SK-N-MC (cell line): ENCODE measurements at regions not wholly inside any gene's neighbourhood (a gene's known extent, or its start where the extent isn't known, plus 50 kb on each side); places are given as distances from the start of the nearest gene placed in this dataset.

Experiments used
- DNase-seq: peaks from one replicate; pipeline ENCODE4 v3.0.0-alpha.2; 2011; ENCODE audit warnings: low read depth, low spot score
- H3K27ac ChIP-seq: fragments of 200-600 bp; sonication (generic); 2 replicates; pipeline ENCODE4 v1.5.1; 2016; ENCODE audit warnings: mixed run types
- H3K36me3 ChIP-seq: fragments of 200-600 bp; sonication (generic); 2 replicates; pipeline ENCODE4 v1.6.1; 2017; ENCODE audit warnings: antibody characterized with exemption, low read length, mixed read lengths; ENCODE audit not compliant: insufficient read depth
- H3K4me3 ChIP-seq: fragments of 200-600 bp; sonication (generic); 2 replicates; pipeline ENCODE4 v1.5.1; 2016
- H3K9ac ChIP-seq: fragments of 200-600 bp; sonication (generic); 2 replicates; pipeline ENCODE4 v1.8.0; 2017; ENCODE audit warnings: mixed run types, mixed read lengths; ENCODE audit not compliant: insufficient read length
- H3K9me3 ChIP-seq: fragments of 200-600 bp; sonication (generic); 2 replicates; pipeline ENCODE4 v1.6.1; 2017; ENCODE audit warnings: low read depth, mild to moderate bottlenecking, antibody characterized with exemption, low read length, moderate library complexity, mixed read lengths
- EZH2 ChIP-seq: fragments of 200-600 bp; sonication (generic); IDR thresholded peaks from one replicate; pipeline ENCODE4 v1.6.1; 2017; ENCODE audit warnings: antibody characterized with exemption
- FOXP2 ChIP-seq: optimal IDR thresholded peaks from 2 replicates; pipeline ENCODE3; 2011; ENCODE audit warnings: mild to moderate bottlenecking, moderate library complexity; ENCODE audit not compliant: insufficient read depth; ENCODE audit errors: extremely low read length, control extremely low read depth
- POLR2AphosphoS5 ChIP-seq: IDR thresholded peaks from 2 replicates; pipeline ENCODE4 v1.6.1; 2012; ENCODE audit warnings: mild to moderate bottlenecking, low read depth, low read length, borderline replicate concordance

DNA sequence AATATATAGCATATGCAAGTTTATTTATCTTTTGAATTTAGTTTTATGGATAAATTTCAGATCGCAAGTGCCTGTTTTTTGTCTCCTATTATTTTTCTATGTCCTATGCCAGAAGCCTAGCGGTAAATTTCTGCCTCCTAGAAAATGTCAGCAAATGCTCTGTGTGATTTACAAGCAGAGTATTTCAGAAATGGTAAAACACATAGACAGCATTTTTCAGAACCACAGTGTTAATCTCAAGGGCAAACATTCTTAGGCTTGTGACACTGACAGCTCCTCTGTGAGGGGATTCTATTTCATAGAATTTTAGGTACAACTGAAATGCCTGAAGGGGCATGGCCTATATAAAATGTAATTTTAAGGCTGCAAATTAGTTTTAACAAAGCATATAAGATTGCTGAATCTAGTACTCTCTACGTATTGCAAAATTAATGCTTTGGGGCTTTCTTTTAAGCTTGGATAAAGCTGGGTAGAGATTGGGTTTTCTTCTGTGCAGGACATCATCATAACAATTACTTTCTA lies 89.9 kb upstream of the PTCHD4 start:
- no peaks in the 10 kb centered on the region for H3K36me3 ChIP-seq
- H3K27ac ChIP-seq, result 0 out of 2 replicates have a peak overlapping the region, but pooled peaks have one; percentile 20
- peak; percentile 30 for DNase-seq
- no peaks in the 10 kb centered on the region for H3K9me3 ChIP-seq
- no peak overlapping the region for H3K9ac ChIP-seq
- no peak overlapping the region for H3K4me3 ChIP-seq
- TF ChIP-seq POLR2AphosphoS5, result no peak
- no peak for TF ChIP-seq EZH2
- TF ChIP-seq FOXP2, result no peak

DNA sequence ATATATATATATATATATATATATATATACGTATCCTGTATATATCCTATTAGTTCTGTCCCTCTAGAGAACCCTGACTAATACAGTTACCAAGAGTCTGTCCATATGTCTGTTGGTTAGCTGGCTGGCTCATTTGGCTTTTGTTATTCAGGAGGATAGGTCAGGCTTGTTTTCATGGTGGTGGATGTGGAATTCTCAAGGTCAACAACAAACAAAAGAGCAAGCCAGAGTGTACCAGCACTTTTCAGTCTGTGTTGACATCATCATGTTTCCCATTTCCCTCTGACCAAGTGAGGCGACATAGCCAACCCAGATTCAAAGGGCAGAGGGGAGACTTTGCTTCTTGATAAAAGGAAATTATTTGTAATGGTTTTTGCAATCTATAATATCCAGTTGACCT lies 88.5 kb upstream of the PTCHD4 start:
- no peaks in the 10 kb centered on the region for H3K36me3 ChIP-seq
- TF ChIP-seq POLR2AphosphoS5 (no peak), FOXP2 (no peak), EZH2 (no peak)
- H3K9ac ChIP-seq, result no peak overlapping the region
- H3K27ac ChIP-seq, result no peak overlapping the region
- H3K4me3 ChIP-seq, result no peak overlapping the region
- no peak for DNase-seq
- no peaks in the 10 kb centered on the region for H3K9me3 ChIP-seq

DNA sequence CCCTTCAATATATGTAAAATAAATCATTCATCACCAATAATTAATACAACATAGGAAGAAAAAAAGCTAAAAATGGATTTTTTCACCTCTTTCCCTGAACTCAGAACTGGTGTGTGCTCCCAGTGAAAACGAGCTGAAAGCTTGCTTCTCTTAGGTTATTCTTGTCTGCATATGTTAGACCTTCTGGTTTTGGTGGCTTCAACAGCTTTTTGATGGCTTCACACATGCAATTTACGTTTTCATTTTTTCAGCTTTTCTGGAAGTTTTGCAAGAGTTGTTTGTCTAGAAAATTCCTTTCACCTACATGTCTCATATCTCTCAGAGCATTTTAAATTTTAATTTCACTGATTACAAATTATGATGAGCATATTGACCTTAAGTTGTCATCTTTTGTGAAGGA lies 86.9 kb upstream of the PTCHD4 start:
- no peak for DNase-seq
- Histone ChIP-seq H3K27ac (no peak overlapping the region), H3K9me3 (no peaks in the 10 kb centered on the region), H3K36me3 (no peaks in the 10 kb centered on the region), H3K4me3 (no peak overlapping the region), H3K9ac (no peak overlapping the region)
- TF ChIP-seq EZH2 (no peak), POLR2AphosphoS5 (no peak), FOXP2 (no peak)

DNA sequence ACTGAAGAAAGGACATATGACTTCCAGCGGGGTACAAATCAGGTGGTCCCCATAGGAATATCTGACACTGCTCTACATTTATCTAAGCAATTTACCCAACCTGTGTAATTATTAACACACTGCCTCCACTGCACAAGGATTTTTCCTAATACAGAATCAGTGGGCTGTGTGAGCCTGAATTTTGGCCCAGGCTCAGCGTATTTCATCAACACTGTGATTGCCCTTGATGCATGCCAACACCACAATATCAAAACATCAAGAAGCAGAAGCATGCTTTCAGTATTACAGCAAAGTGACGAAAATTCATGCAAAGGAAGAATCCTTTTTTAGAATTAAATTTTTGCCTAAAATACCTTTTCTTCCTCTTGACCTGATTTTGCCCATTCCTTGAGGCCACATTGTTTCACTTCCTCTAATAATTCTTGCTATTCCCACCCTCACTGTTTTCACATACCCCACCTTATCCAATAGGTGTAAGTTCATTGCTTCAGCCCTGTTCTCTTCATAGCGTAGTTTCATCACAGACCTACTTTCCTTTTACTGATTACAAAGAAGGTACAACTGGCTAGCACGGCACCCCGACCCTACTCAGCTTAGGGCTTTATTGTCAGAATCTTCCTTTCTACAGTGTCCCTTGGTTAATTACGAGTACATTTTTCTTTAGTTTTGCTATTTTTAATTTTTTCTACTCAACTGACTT lies 83.7 kb upstream of the PTCHD4 start:
- Histone ChIP-seq H3K36me3 (no peaks in the 10 kb centered on the region), H3K27ac (no peak overlapping the region), H3K4me3 (no peak overlapping the region), H3K9me3 (no peaks in the 10 kb centered on the region), H3K9ac (no peak overlapping the region)
- no peak for DNase-seq
- no peak for TF ChIP-seq EZH2
- no peak for TF ChIP-seq POLR2AphosphoS5
- TF ChIP-seq FOXP2, result no peak

DNA sequence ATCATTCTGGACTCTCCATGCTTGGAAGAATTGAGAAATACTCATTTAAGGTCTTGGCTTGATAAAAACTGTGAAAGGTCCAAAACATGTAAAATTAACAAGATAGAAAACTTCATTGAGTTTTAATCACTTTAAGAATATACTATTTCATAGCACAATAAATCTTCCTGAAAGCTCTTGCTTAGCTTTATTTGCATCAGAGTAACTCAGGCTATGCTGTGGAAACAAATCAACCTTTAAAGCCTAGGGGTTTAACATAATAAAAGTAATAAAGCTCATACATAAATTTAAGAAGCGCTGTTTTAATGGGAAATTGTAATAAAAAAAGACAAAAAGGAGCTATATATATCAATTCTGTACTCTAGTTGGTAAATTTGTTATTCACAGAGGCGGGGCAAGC lies 77.2 kb upstream of the PTCHD4 start:
- no peaks in the 10 kb centered on the region for H3K9me3 ChIP-seq
- H3K36me3 ChIP-seq, result no peaks in the 10 kb centered on the region
- H3K9ac ChIP-seq, result no peak overlapping the region
- peak overlapping the region; percentile 16; the same call in 1 of the 2 replicates for H3K27ac ChIP-seq
- TF ChIP-seq EZH2, result no peak
- TF ChIP-seq POLR2AphosphoS5, result no peak
- no peak for TF ChIP-seq FOXP2
- H3K4me3 ChIP-seq, result no peak overlapping the region
- DNase-seq, result no peak

DNA sequence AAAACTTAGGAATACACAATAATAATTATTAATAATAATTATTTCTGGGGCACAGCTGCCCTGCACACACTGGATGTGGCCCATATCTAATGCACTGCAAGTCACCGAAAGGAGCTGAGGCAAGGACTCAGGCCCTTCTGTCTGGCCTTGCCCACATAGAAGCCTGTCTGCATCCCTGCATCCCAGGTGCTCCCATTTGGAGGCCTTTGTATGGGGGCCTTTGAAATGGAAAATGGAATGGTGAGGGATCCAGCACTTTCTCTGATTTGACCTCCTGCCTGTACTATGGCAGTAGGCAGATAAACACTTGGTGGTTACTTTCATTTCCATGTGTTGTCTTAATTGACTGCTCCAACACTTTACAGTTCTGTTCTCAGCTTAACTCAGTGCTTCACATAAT lies 75.7 kb upstream of the PTCHD4 start:
- no peak overlapping the region for H3K27ac ChIP-seq
- H3K36me3 ChIP-seq, result no peaks in the 10 kb centered on the region
- H3K4me3 ChIP-seq, result no peak overlapping the region
- H3K9me3 ChIP-seq, result no peaks in the 10 kb centered on the region
- TF ChIP-seq POLR2AphosphoS5 (no peak), EZH2 (no peak), FOXP2 (no peak)
- no peak overlapping the region for H3K9ac ChIP-seq
- DNase-seq, result no peak

DNA sequence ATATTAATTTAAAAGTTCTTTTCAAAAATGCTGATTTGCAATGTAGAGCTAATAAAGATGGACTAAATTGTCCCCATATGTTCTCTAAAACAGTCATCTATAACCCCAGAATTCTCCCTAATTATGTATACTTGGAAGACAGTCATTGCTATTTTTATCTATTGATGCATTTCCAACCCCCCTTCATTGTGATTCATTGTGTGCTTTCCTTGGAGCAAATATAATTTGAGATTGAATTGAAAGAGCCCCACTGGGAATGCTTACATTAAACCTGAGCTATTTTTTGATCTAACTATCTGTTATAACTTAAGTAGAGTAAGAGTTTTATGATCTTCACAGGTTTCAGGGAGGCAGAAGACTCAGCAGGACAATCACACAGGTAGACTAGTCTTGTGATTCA lies 73.7 kb upstream of the PTCHD4 start:
- no peak for DNase-seq
- TF ChIP-seq FOXP2 (no peak), EZH2 (no peak), POLR2AphosphoS5 (no peak)
- no peaks in the 10 kb centered on the region for H3K9me3 ChIP-seq

DNA sequence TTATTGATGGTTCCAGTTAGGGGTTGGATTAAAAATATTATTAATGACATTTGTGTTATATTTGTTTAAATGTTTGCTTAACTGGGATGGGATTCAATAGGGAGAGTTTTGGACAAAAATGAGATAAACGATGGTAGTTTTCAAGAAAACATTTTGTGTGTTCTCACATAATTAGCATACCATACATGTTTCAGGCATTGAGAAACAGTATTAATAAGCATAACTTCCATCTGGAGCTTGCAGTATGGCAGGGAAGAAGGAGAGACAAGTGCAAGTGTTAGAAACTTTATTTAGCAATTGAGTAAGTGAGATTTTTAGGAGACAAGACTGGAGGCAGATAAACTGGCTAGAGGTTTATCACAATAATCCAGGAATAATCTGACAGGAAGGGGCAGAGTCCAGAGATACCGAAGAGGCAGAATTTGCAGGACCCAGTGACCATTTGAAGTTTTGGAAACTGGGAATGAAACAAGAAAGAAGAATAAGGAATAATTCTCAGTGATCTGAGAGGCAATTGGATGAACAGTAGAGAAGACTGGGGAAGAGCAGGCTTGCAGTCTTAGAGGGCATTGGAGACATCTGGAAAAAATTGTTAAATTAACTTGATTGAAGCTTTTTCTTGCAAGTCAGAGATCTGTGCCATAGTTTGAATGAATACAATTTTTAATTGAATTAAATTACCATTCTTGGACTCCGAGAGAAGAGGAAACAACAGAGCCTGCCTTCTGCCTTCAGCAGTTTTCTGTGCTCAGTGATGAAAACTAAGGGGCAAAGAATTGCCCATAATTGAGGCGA lies 73.0 kb upstream of the PTCHD4 start:
- TF ChIP-seq FOXP2 (no peak), EZH2 (no peak), POLR2AphosphoS5 (no peak)

More for the DNA sequence above, 73.7 kb upstream of the PTCHD4 start:
- Histone ChIP-seq H3K36me3 (no peaks in the 10 kb centered on the region), H3K9ac (no peak overlapping the region), H3K4me3 (peak overlapping the region; percentile 60), H3K27ac (peak overlapping the region; percentile 88)

More for the DNA sequence above, 73.0 kb upstream of the PTCHD4 start:
- no peak for DNase-seq
- H3K27ac ChIP-seq, result peak overlapping the region; percentile 88
- H3K9me3 ChIP-seq, result no peaks in the 10 kb centered on the region
- H3K36me3 ChIP-seq, result no peaks in the 10 kb centered on the region
- peak overlapping the region; percentile 60 for H3K4me3 ChIP-seq
- peak overlapping the region; percentile 11 for H3K9ac ChIP-seq
